ENCODE measurements at regions not wholly inside any gene's neighbourhood (a gene's known extent, or its start where the extent isn't known, plus 50 kb on each side); places are given as distances from the start of the nearest gene placed in this dataset.

DNA sequence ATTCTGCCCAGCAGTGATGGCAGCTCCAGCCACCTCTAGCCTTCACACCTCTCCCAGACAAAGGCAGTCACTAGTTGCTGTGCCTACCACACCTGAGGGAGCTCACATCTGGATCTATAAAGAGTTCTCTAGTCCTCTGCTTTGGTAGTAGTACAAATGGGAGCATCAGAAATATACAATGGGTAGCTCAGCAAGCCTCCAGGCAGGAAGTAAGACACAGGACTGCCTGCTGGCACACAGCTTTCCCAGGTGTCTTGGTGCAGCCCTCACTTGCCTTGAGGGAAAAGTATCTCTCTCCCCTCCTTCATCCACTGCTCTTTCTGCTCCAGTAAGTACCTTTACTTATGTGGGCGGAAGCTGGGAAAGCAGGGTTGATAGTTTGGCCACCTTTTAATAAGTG lies 212.9 kb upstream of the SLC7A11 start:
- H3K4me1 ChIP-seq (replicated peaks), result no peaks in the 10 kb centered on the region
- H3K36me3 ChIP-seq, result no peaks in the 10 kb centered on the region
- intact Hi-C loops (cut with DNase I), result no loop called here
- TF ChIP-seq POLR2AphosphoS5 (IDR thresholded peaks at IDR 0.05) (no peak), POLR2A (IDR thresholded peaks at IDR 0.05) (no peak), CTCF (IDR thresholded peaks at IDR 0.05) (no peak)
- H3K4me3 ChIP-seq, result no peak overlapping the region
- H3K27ac ChIP-seq, result no peak overlapping the region
- no peaks in the 10 kb centered on the region for H3K27me3 ChIP-seq (replicated peaks; ENCODE audit: insufficient read depth)
- DNase-seq (ENCODE audit: low spot score), result no peak
- H3K9me3 ChIP-seq, result no peaks in the 10 kb centered on the region
- WGBS, result 91% methylated on average over 1 of the region's 1 CpG

DNA sequence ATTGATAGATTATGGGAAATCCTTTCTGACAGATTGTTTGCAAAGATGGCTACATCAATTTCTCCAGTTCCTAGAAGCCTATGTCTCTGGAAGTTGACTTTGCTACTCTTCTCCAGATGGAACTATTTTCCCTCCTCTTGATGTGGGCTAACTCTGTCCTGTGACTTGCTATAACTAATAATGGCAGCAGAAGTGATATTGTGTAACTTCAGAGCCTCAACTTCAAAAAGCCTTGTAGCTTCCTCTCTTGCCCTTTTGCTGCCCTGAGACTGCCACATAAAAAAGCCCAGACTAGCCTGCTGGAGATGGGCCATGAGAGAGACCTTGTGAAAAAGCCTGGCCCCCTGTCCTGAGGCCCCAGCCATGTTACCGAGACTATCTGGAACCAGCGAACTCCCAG lies 210.7 kb upstream of the SLC7A11 start:
- no peaks in the 10 kb centered on the region for H3K36me3 ChIP-seq
- no peaks in the 10 kb centered on the region for H3K27me3 ChIP-seq (replicated peaks; ENCODE audit: insufficient read depth)
- no peaks in the 10 kb centered on the region for H3K4me1 ChIP-seq (replicated peaks)
- 84% methylated on average over 2 of the region's 2 CpGs for WGBS
- intact Hi-C loops (cut with DNase I), result no loop called here
- no peak for TF ChIP-seq POLR2A (IDR thresholded peaks at IDR 0.05)
- TF ChIP-seq CTCF (IDR thresholded peaks at IDR 0.05), result no peak
- no peak for TF ChIP-seq POLR2AphosphoS5 (IDR thresholded peaks at IDR 0.05)
- H3K27ac ChIP-seq, result no peak overlapping the region
- H3K4me3 ChIP-seq, result no peak overlapping the region
- H3K9me3 ChIP-seq, result no peaks in the 10 kb centered on the region
- DNase-seq (ENCODE audit: low spot score), result no peak

GRCh38 chr4:138451276-138451663 lies 209.1 kb upstream of the SLC7A11 start:
- Histone ChIP-seq H3K36me3 (no peaks in the 10 kb centered on the region), H3K27ac (no peak overlapping the region), H3K27me3 (replicated peaks; ENCODE audit: insufficient read depth) (no peaks in the 10 kb centered on the region), H3K4me1 (replicated peaks) (no peaks in the 10 kb centered on the region), H3K4me3 (no peak overlapping the region), H3K9me3 (no peaks in the 10 kb centered on the region)
- DNase-seq (ENCODE audit: low spot score), result no peak
- intact Hi-C loops (cut with DNase I), result no loop called here
- TF ChIP-seq POLR2A (IDR thresholded peaks at IDR 0.05) (no peak), CTCF (IDR thresholded peaks at IDR 0.05) (no peak), POLR2AphosphoS5 (IDR thresholded peaks at IDR 0.05) (no peak)
- WGBS, result 87% methylated on average over 1 of the region's 1 CpG

DNA sequence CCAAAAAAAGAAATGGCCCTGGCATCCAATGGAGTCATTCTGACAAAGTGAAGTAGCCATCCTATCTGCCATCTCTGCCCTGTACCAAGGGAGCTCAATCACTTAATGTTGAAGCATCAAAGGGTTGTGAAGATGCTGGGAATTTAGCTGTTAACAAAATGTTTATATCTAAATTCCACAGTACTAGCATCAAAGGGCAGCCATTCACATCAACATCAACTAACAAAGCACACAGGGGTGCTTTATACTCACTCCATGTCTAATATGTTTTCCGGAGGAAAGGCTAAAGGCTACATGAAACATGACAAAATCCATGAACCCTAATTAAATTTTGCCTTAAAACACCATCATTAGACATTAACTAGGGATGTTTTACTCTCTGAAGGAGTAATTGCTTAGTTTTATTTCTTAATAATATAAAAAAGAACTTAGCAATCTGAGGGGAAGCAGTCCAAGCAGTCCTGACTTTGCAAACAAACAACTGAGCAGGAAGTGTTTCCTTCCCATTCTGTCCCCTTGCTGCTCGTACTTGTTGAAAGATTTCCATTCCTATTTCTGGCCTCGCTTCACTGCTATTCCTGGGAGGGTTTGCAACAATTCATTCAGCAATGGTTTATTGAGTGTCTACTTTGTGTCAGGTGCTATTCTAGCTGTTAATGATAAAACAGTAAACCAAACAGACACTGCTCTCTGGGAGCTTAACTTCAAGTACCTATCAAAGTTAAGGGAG lies 208.6 kb upstream of the SLC7A11 start:
- intact Hi-C loops (cut with DNase I), result no loop called here

More for the DNA sequence above, 208.6 kb upstream of the SLC7A11 start:
- H3K36me3 ChIP-seq, result no peaks in the 10 kb centered on the region
- H3K9me3 ChIP-seq, result no peaks in the 10 kb centered on the region
- H3K27ac ChIP-seq, result peak overlapping the region in 1 of 2 donors; percentile 12
- no peak for DNase-seq (ENCODE audit: low spot score)
- TF ChIP-seq POLR2AphosphoS5 (IDR thresholded peaks at IDR 0.05) (no peak), POLR2A (IDR thresholded peaks at IDR 0.05) (no peak), CTCF (IDR thresholded peaks at IDR 0.05) (no peak)
- 57% methylated on average over 3 of the region's 3 CpGs for WGBS
- H3K4me1 ChIP-seq (replicated peaks), result no peaks in the 10 kb centered on the region
- H3K27me3 ChIP-seq (replicated peaks; ENCODE audit: insufficient read depth), result no peaks in the 10 kb centered on the region
- H3K4me3 ChIP-seq, result no peak overlapping the region
